GM21786 (cell line): ENCODE measurements at regions not wholly inside any gene's neighbourhood (a gene's known extent, or its start where the extent isn't known, plus 50 kb on each side); places are given as distances from the start of the nearest gene placed in this dataset.
"Not testable (repeated sequence)": the region's sequence is repeated elsewhere in the genome, so short reads cannot be mapped to it uniquely, and the experiment has no call there.

Experiments
- ATAC-seq: cut with Tn5 transposase; IDR thresholded peaks from one replicate; pipeline ENCODE4 v1.9.1; 2021; ENCODE audit not compliant: unreplicated experiment

GRCh38 chr16:31975826-31976419 lies 102.3 kb downstream of the ZNF267 start:
- not testable (repeated sequence) for ATAC-seq

DNA sequence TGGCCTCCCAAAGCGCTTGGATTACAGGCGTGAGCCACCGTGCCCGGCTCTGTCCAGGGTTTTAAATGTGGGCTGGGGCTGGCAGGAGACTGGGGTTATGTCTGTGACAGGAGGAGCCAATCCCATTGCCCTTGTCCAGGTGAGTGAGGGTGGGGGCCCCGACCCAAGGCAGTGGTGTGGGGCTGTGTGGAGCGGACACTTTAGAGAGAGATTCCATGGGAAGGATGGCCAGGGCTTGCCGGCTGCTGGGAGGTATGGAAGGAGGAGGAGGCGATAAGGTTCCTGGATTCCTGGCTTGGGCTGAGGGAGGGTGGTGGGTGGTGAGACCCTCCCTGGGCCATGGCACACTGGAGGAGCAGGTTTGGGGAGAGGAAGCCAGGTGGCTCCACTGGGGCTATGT lies 104.9 kb downstream of the ZNF267 start:
- ATAC-seq = not testable (repeated sequence)

DNA sequence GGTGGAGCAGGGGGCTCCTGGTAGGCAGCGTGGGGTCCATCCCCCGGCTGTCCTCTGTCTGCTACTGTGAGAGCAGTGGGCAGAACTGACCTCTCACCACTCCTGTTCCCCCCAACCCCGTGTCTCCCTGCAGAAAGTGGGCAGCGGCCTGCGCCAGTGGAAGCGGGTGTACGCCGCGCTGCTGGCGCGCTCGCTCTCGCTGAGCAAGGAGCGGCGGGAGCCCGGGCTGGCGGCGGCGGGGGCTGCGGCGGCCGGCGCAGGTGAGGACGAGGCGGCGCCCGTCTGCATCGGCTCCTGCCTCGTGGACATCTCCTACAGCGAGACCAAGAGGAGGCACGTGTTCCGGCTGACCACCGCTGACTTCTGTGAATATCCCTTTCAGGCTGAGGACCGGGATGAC lies 108.1 kb downstream of the ZNF267 start:
- ATAC-seq = not testable (repeated sequence)

DNA sequence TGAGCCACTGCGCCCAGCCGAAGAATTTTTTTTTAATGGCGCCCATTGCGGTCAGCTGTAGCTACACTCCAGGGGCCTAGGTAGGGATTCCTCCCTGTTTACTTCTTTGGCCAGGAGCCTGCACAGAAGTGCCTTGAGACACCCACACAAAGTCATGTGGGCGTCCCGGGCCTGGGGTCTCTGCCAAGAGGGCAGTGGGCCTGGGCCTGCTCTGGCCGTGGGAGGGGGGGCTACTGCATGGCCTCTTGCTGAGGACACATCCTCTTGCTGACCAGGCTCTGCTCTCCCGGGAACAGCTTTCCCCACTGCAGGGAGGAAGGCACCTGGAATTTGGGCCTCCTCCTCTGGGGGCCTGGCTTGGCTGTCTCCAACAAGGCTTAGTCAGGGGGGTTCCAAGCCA lies 109.4 kb downstream of the ZNF267 start:
- not testable (repeated sequence) for ATAC-seq

GRCh38 chr16:31983666-31984065 lies 110.1 kb downstream of the ZNF267 start:
- not testable (repeated sequence) for ATAC-seq

DNA sequence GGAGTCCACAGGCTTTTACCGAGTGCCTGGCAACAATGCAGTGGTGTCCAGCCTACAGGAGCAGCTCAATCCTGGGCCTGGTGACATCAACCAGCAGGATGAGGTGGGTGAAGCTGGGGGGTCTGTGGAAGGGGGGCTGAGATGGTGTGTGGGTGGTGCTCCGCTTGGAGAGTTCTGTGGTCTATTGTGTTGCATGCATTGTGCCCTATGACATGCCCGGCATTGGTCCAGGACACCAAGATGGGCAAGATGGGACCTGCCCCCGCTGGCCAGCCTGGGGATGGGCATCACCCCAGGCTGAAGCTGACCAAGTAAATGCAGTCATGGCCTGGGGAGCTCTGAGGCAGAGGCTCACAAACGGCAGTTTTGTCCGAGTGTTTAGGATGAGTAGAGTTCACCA lies 113.3 kb downstream of the ZNF267 start:
- not testable (repeated sequence) for ATAC-seq

DNA sequence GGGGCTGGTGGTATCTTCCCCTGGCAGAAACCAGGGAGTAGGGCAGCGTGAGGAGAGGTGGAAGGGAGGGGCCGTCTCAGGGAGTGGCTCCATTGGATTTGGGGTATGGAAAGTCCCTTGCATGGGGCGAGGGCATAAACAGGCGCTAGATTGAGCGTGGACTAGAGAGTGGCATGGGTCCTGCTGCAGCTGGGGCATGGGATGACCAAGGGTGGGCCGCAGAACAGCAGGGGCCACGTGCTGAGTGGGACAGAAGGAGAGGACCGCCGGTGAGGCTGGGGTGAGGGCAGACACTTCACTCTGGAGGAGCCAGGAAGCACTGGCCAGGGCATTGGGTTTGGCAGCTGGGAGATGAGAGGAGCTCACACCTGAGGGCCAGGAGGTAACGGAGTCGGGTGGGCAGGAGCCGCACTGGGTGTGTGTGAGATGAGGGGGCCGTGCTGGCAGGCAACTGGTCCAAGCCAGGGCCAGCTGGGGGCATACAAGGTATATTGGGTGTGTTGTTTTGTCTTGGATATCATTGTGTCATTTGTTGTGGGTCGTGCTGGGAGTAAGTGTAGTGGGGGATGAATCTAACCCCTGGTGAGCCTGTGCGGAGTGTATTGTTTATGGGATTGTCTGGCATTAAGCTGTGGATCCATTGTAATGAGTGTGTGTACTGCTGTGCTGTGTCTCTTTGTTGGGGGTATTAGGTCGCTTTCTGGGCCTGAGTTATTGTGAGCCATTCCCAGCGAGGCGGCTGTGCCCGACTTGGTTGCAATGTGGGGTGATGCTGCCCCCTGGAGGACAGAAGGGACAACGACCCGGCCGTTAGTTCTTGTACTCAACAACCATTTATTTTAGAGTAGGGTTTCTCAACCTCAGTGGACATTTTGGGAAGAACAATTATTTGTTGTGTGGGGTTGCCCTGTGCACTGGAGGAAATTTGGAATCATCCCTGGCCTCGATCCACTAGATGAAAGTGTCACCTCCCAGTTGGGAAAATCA lies 115.3 kb downstream of the ZNF267 start:
- ATAC-seq = peak; percentile 58

- ATAC-seq = not testable (repeated sequence)
Observed at GRCh38 chr16:31990261-31990660, 116.7 kb downstream of the ZNF267 start.

GRCh38 chr16:31990980-31991379 lies 117.4 kb downstream of the ZNF267 start:
- not testable (repeated sequence) for ATAC-seq

DNA sequence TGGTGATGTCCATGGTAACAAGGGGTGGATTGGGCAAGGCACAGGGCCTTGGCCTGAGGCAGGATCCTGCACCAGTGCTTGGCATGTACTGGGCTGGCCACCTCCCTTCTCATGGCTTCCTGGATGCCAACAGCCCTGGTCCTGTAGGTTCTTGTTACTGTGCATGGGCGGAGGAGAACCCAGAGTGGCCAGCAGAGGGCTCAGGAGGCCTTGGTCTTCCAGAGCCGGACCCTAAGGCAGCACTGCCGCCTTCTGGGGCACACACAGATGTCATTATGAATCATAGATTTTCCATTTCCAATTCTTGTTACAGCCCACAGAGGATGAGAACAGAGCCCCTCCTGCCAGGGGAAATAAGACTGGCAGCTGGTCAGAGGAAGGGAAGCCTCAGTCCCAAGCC lies 122.7 kb downstream of the ZNF267 start:
- not testable (repeated sequence) for ATAC-seq

- not testable (repeated sequence) for ATAC-seq
Observed at GRCh38 chr16:32002496-32002895, 128.9 kb downstream of the ZNF267 start.

DNA sequence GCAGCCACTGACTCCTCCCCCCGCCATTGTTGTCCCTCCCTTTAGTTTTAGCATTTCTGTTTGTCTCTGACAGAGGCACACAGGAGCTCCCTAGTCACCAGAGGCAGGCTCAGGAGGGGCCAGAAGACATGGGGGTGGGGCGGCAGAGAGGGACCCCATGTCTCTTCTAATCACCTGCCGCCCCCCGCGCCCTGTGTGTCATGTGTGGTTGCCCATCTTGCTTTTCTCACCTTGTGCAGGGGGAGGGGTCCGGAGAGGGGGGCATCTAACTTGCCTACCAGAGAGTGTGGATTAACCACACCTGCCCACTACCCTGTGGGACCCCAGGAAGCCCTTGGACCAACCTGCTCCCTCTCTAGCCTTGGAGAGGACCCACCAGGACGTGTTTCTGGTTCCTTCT lies 130.2 kb downstream of the ZNF267 start:
- not testable (repeated sequence) for ATAC-seq

DNA sequence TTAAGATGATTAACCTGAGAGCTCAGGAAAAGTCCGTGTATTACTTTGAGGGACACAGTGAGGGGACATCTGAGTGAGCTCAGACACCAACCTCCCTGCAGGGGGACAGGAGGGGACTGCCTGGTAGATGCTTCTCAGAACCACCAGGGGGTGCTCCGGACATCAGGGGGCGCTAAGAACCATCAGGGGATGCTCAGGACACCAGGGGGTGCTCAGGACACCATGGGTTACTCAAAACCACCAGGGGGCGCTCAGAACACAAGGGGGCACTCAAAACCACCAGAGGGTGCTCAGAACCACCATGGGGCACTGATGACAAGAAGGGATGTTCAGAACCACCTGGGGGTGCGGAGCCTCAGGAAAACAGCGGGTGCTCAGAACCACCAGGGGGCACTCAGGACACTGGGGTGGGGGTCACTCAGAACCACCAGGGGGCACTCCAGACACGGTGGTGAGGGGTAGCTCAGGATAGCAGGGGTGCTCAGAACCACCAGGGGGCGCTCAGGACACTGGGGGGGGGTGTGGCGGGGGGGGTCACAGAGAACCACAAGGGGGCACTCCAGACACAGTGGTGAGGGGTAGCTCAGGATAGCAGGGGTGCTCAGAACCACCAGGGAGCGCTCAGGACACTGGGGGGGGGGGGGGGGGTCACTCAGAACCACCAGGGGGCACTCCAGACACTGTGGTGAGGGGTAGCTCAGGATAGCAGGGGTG lies 165.3 kb downstream of the ZNF267 start:
- ATAC-seq = not testable (repeated sequence)

GRCh38 chr16:32039919-32040318 lies 166.3 kb downstream of the ZNF267 start:
- not testable (repeated sequence) for ATAC-seq

GRCh38 chr16:32066016-32066651 lies 187.0 kb upstream of the TP53TG3D start:
- not testable (repeated sequence) for ATAC-seq

DNA sequence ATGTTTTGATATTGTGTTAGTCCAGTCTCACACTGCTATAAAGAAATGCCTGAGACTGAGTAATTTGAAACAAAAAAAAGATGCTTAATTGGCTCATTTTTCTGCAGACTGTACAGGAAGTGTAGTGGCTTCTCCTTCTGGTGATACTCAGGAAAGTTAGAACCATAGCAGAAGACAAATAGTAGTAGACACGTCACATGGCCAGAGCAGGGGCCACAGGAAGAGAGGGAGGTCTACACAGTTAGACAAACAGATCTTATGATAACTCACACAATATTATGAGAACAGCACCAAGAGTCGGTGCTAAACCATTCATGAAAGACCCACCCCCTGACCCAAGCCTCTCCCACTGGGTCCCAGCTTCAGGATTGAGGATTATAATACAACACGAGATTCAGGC lies 181.5 kb upstream of the TP53TG3D start:
- not testable (repeated sequence) for ATAC-seq

DNA sequence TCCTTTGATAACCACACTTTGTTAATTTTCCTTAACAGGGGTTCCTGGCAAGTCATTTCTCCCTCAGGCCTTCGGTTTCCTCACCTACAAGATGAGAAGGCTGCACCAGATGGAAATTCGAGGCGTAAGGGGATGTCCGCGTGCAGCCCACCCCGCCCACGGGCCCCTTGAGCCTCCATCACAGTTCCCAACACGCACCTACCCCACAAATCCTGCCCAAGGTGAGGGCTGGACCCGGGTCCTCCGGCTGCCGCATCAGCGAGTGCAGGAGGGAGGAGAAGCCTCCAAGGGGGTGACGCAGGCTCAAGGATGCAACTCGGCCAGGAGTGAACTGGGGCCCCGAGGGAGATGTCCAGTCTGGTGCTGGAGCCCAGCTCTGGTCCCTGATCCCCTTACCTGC lies 169.2 kb upstream of the TP53TG3D start:
- not testable (repeated sequence) for ATAC-seq

DNA sequence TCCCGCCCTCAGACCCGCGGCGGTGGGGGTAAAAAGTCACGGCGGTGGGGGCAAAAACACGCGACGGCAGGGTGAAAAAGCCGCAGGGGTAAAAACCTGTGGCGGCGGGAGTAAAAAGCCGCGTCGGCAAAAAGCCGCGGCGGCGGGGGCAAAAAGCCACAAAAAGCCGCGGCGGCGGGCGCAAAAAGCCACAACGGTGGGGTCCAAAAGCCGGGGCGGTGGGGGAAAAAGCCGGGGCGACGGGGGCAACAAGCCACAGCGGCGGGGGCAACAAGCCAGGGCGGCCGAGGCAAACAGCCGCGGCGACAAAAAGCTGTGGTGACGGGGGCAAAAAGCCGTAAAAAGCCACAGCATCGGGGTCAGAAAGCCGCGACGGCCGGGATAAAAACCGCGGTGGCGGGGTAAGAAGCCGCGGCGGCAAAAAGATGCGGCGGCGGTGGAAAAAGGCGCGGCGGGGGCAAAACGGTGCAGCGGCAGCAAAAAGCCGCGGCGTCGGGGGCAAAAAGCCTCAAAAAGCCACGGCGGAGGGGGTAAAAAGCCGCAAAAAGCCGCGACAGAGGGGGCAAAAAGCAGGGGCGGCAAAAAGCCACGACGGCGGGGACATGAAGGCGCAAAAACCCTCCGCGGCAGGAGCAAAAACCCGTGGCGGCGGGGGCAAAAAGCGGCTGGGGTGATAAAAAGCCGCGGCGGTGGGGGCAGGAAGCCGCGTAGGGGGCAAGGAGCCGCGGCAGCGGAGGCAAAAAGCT lies 168.3 kb upstream of the TP53TG3D start:
- ATAC-seq = not testable (repeated sequence)

DNA sequence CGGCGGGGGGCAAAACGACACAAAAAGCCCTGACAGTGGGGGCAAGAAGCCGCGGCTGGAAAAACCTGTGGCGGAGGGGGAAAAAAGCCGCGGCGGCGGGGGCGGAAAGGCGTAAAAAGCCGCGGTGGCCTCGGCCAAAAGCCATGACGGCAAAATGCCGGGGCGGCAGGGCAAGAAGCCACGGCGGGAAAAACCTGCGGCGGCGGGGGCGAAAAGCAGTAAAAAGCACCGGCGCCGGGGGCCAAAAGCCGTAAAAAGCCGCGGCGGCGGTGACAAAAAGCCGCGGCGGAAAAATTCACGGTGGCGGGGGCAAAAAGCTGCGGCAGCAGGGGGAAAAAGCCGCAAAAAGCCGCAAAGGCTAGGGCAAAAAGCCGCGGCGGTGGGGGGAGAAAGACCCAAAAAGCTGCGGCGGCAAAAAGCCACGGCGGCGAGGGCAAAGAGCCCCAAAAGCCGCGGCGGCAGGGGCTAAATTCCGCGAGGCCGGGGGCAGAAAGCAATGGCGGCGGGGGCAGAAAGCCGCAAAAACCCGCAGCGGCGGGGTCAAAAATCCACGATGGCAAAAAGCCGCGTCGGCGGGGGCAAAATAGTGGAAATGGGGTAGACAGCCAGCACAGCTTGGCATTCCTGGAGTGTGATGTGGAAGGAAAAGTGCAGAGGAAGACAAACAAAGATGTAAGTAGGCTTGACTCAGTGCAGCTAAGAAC lies 167.5 kb upstream of the TP53TG3D start:
- not testable (repeated sequence) for ATAC-seq

DNA sequence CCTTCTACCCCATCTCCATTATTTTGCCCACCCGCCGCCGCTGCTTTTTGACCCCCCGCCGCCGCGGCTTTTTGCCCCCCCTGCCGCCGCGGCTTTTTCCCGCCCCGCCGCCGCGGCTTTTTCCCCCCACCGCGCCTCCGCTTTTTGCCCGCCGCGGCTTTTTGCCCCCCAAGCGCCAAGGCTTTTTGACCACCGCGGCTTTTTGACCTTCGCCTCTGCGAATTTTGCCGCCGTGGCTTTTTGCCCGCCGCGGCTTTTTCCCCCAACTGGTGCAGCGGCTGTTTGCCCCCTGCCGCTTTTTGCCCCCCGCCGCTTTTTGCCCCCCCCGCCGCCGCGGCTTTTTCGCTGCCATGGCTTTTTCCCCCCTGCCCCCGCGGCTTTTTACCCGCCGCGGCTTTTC lies 137.5 kb upstream of the TP53TG3D start:
- ATAC-seq = not testable (repeated sequence)
